DND-41 (cell line): ENCODE measurements at regions not wholly inside any gene's neighbourhood (a gene's known extent, or its start where the extent isn't known, plus 50 kb on each side); places are given as distances from the start of the nearest gene placed in this dataset.

Experiments used
- ATAC-seq: fragments of 200-7000 bp; cut with Tn5 transposase; 3 replicates; pipeline ENCODE4 v1.9.1; 2021; ENCODE audit warnings: low read depth; ENCODE audit not compliant: insufficient read depth
- DNase-seq: peaks from one replicate; pipeline ENCODE4 v3.0.0-alpha.2; 2020
- H2AFZ ChIP-seq: 2 replicates; pipeline ENCODE4 v1.6.0; 2012; ENCODE audit warnings: low read depth, low read length
- H3K27ac ChIP-seq: 2 replicates; pipeline ENCODE4 v1.5.1; 2012; ENCODE audit warnings: low read length, inconsistent platforms
- H3K27me3 ChIP-seq: fragments of 200-600 bp; sonication (generic); 2 replicates; pipeline ENCODE4 v1.6.0; 2012; ENCODE audit warnings: low read length, mild to moderate bottlenecking, inconsistent platforms; ENCODE audit not compliant: insufficient read depth, poor library complexity
- H3K36me3 ChIP-seq: 2 replicates; pipeline ENCODE4 v1.5.1; 2012; ENCODE audit warnings: low read length, inconsistent platforms; ENCODE audit not compliant: insufficient read depth
- H3K4me1 ChIP-seq: 2 replicates; pipeline ENCODE4 v1.5.1; 2012; ENCODE audit warnings: mild to moderate bottlenecking, low read length; ENCODE audit not compliant: insufficient read depth
- H3K4me2 ChIP-seq: 2 replicates; pipeline ENCODE4 v1.6.0; 2012; ENCODE audit warnings: mild to moderate bottlenecking, moderate library complexity, low read length, inconsistent platforms; ENCODE audit not compliant: insufficient read depth
- H3K4me3 ChIP-seq, 2 experiments: fragments of 200-600 bp in 1 of 2; shearing (Covaris generic) in 1 of 2; 2 replicates each; pipeline ENCODE4 v1.5.1; 2012 to 2016; ENCODE audit warnings: inconsistent platforms in 2 of 2, low read length in 2 of 2, mild to moderate bottlenecking in 2 of 2, low read depth in 1 of 2, moderate library complexity in 1 of 2
- H3K79me2 ChIP-seq: 2 replicates; pipeline ENCODE4 v1.6.0; 2012; ENCODE audit warnings: low read length, inconsistent platforms; ENCODE audit not compliant: insufficient read depth
- H3K9ac ChIP-seq: 2 replicates; pipeline ENCODE4 v1.6.0; 2012; ENCODE audit warnings: low read depth, mild to moderate bottlenecking, inconsistent platforms, low read length, moderate library complexity
- H3K9me3 ChIP-seq: 2 replicates; pipeline ENCODE4 v1.5.1; 2012; ENCODE audit warnings: low read length, moderate library complexity, mild to moderate bottlenecking, inconsistent platforms; ENCODE audit not compliant: insufficient read depth, severe bottlenecking
- H4K20me1 ChIP-seq: 2 replicates; pipeline ENCODE4 v1.6.0; 2012; ENCODE audit warnings: low read length; ENCODE audit not compliant: insufficient read depth
- EZH2 ChIP-seq: IDR thresholded peaks from 3 replicates; pipeline ENCODE4 v1.6.1; 2012; ENCODE audit warnings: borderline replicate concordance, low read depth, mild to moderate bottlenecking, moderate library complexity, low read length, inconsistent platforms; ENCODE audit not compliant: severe bottlenecking
- TF ChIP-seq, protein P1 (sequence below): IDR thresholded peaks from 2 replicates; pipeline ENCODE4 v1.5.1; 2012; ENCODE audit warnings: borderline replicate concordance, low read length, moderate library complexity, mild to moderate bottlenecking; ENCODE audit not compliant: poor library complexity, severe bottlenecking; ENCODE audit errors: extremely low read depth

DNA sequence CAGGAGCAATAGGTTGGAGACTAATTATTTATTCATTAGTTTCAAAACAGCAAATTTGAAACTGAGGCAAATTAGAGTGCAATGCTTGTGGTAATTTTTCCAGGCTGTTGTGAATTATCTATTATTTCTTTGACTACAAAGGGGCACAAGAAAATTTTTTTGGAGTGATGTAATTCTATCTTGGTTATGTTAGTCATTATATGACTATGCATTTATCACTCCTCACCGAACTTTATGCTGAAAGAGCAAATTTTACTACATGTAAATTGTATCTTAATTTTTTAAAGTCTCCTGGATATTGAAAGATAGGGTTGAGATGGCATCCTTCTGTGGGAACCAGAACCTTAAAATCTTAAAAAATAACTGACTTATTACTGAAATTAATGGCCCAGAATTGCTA is 320.0 kb upstream of the ROBO1 start:
- Histone ChIP-seq H2AFZ (no peak overlapping the region), H3K4me3 (no peak overlapping the region), H3K36me3 (no peaks in the 10 kb centered on the region), H3K27me3 (no peaks in the 10 kb centered on the region), H3K9me3 (no peaks in the 10 kb centered on the region), H3K27ac (no peak overlapping the region), H3K4me1 (no peaks in the 10 kb centered on the region), H3K79me2 (no peaks in the 10 kb centered on the region), H4K20me1 (no peaks in the 10 kb centered on the region), H3K9ac (no peak overlapping the region), H3K4me2 (no peak overlapping the region)
- TF ChIP-seq, protein P1, sequence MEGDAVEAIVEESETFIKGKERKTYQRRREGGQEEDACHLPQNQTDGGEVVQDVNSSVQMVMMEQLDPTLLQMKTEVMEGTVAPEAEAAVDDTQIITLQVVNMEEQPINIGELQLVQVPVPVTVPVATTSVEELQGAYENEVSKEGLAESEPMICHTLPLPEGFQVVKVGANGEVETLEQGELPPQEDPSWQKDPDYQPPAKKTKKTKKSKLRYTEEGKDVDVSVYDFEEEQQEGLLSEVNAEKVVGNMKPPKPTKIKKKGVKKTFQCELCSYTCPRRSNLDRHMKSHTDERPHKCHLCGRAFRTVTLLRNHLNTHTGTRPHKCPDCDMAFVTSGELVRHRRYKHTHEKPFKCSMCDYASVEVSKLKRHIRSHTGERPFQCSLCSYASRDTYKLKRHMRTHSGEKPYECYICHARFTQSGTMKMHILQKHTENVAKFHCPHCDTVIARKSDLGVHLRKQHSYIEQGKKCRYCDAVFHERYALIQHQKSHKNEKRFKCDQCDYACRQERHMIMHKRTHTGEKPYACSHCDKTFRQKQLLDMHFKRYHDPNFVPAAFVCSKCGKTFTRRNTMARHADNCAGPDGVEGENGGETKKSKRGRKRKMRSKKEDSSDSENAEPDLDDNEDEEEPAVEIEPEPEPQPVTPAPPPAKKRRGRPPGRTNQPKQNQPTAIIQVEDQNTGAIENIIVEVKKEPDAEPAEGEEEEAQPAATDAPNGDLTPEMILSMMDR = no peak
- no peak for TF ChIP-seq EZH2
- ATAC-seq (no peak), DNase-seq (no peak)

DNA sequence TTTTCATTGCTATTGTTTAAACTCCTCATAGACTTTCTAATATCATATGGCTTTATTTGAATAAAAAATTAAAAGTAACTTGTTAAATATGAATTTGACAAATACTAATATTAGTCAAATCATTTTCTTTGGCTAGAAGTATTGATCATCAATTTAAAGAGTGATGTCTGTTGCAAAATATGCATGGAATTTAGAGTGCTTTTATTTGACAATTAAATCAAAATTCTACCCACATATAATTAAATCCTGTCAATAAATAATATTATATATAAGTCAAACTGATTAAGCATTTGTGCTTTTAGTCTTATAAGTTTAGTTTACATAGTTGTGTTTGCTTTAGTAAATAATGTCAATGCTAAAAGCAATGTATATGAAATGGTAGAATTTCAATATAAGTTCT is 318.6 kb upstream of the ROBO1 start:
- H3K4me2 ChIP-seq = no peak overlapping the region

DNA sequence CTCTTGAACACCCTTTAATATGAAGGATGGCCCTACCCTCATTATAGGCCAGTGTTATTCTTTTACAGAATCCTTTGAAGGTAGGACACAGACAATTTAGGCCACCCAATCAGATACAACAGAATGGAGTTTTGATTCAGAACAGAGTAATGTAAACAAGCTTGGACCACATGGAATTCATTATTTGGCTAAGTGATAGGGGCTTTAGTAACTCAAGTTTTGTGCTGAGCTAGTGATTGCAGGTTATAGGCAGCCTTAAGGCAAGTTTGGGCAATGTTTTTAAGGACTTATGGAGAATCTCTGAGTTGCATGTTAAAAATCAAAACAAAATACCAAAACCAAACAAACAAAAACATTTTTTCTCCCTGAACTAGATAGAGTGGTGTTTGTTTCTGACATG is 312.1 kb upstream of the ROBO1 start:
- Histone ChIP-seq H3K27me3 (no peaks in the 10 kb centered on the region), H4K20me1 (no peaks in the 10 kb centered on the region), H2AFZ (no peak overlapping the region), H3K4me3 (no peak overlapping the region), H3K4me2 (no peak overlapping the region), H3K9ac (no peak overlapping the region), H3K36me3 (no peaks in the 10 kb centered on the region), H3K79me2 (no peaks in the 10 kb centered on the region), H3K27ac (no peak overlapping the region), H3K4me1 (no peaks in the 10 kb centered on the region), H3K9me3 (no peaks in the 10 kb centered on the region)
- ATAC-seq = no peak
- DNase-seq = no peak
- TF ChIP-seq, protein P1 = no peak
- no peak for TF ChIP-seq EZH2

More for the DNA sequence above, 318.6 kb upstream of the ROBO1 start:
- no peaks in the 10 kb centered on the region for H3K4me1 ChIP-seq
- no peak for TF ChIP-seq EZH2
- TF ChIP-seq, protein P1 = no peak
- no peaks in the 10 kb centered on the region for H3K9me3 ChIP-seq
- H3K27me3 ChIP-seq = no peaks in the 10 kb centered on the region
- H3K9ac ChIP-seq = no peak overlapping the region
- no peak for DNase-seq
- no peak overlapping the region for H2AFZ ChIP-seq
- no peaks in the 10 kb centered on the region for H3K36me3 ChIP-seq
- ATAC-seq = no peak
- no peak overlapping the region for H3K27ac ChIP-seq
- no peaks in the 10 kb centered on the region for H3K79me2 ChIP-seq
- H3K4me3 ChIP-seq = no peak overlapping the region
- no peaks in the 10 kb centered on the region for H4K20me1 ChIP-seq

DNA sequence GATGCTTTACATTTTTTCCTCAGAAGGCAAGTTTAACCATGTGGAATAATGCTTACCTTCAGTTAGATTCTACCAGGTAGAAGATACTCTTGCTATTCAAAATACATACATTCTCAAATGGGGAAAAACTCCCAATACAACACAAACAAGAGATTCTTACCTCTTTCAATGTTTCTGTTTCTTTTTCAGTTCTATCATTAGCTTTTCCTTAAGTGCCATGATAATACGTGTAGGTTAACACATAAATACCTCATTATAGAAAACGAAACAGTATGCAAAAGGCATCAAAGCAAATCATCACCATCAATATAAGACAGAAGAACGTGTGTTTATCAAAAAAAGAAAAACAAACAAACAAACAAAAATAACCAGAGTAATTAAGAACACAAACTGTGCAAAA is 300.7 kb upstream of the ROBO1 start:
- H3K27ac ChIP-seq = no peak overlapping the region

More for the DNA sequence above, 300.7 kb upstream of the ROBO1 start:
- no peaks in the 10 kb centered on the region for H4K20me1 ChIP-seq
- no peaks in the 10 kb centered on the region for H3K79me2 ChIP-seq
- no peak overlapping the region for H3K4me3 ChIP-seq
- no peaks in the 10 kb centered on the region for H3K4me1 ChIP-seq
- no peaks in the 10 kb centered on the region for H3K36me3 ChIP-seq
- no peaks in the 10 kb centered on the region for H3K9me3 ChIP-seq
- ATAC-seq (no peak), DNase-seq (no peak)
- TF ChIP-seq EZH2 = no peak
- TF ChIP-seq, protein P1 = no peak
- H3K4me2 ChIP-seq = no peak overlapping the region
- H3K9ac ChIP-seq = no peak overlapping the region
- no peak overlapping the region for H2AFZ ChIP-seq
- no peaks in the 10 kb centered on the region for H3K27me3 ChIP-seq
